ENCODE measurements at regions not wholly inside any gene's neighbourhood (a gene's known extent, or its start where the extent isn't known, plus 50 kb on each side); places are given as distances from the start of the nearest gene placed in this dataset.

GRCh38 chr5:169423580-169424278 is 122.8 kb upstream of the SLIT3 start:
- TF ChIP-seq CTCF (IDR thresholded peaks at IDR 0.05; ENCODE audit: borderline replicate concordance, extremely low read depth, low read length, poor library complexity, severe bottlenecking) (no peak), EZH2 (IDR thresholded peaks at IDR 0.05; ENCODE audit: borderline replicate concordance, low read depth, low read length, severe bottlenecking) (no peak)
